Astrocyte (in vitro differentiated cells and primary cell): ENCODE measurements at regions not wholly inside any gene's neighbourhood (a gene's known extent, or its start where the extent isn't known, plus 50 kb on each side); places are given as distances from the start of the nearest gene placed in this dataset.

Experiments
- CTCF ChIP-seq: IDR thresholded peaks from 2 replicates; pipeline ENCODE4 v1.5.1; 2011; ENCODE audit warnings: low read depth, mild to moderate bottlenecking, inconsistent platforms, low read length, moderate library complexity; ENCODE audit not compliant: insufficient read depth
- EZH2 ChIP-seq: IDR thresholded peaks from 2 replicates; pipeline ENCODE4 v1.6.1; 2012; ENCODE audit warnings: mild to moderate bottlenecking, low read length, inconsistent platforms; ENCODE audit not compliant: insufficient read depth

GRCh38 chr13:31950111-31950815 lies 81.3 kb upstream of the FRY start:
- no peak for TF ChIP-seq CTCF
- no peak for TF ChIP-seq EZH2
